NCI-H524 treated with DMSO at 0.1 percent for 48 hours (cell line): ENCODE measurements at regions not wholly inside any gene's neighbourhood (a gene's known extent, or its start where the extent isn't known, plus 50 kb on each side); places are given as distances from the start of the nearest gene placed in this dataset.

ENCODE experiments used
- DNase-seq: peaks from one replicate; lab custom pipeline; 2025; lab: John Stamatoyannopoulos, UW

DNA sequence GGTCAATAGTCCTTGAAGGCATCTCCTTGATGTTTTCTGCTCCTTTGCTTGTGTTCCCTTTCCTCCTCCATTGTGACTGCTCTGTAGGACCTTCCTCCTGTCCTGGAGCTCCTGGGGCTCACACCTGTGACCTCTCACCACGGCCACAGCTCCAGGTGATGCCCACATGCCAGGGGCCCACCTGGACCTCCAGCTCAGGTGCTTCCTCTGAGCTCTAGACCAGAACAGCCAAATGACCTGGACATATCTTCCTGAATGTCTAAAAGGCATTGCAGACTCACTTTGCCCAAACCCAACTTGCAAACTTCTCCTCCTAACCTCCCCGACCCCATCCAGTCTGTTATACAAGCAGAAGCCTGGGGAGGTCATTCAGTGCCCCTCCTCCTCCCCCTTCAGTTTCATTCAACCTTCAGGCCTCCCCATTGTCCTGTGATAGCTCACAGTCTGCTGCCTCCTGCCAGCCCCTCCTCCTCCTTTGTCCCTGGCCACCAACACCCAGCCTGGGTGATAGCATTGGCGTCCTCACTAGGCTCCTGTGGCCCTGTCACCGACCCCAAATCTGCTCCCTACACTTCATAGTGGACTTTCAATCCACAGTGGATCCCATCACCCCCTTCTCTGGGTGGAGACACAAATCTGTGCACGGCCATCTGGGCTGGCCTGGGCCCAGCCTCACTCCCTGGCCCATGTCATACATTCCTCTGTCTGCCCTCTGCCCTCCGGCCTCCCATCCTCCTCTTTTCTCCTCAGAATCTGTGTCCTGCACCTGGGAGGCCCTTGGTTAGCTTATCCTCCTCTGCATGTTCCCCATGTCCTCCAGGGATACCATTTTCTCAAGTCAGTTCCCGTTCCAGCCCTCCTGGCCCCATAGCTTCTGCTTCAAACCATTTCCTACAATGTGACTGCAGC is 310.4 kb upstream of the HDAC4 start:
- no peak for DNase-seq

DNA sequence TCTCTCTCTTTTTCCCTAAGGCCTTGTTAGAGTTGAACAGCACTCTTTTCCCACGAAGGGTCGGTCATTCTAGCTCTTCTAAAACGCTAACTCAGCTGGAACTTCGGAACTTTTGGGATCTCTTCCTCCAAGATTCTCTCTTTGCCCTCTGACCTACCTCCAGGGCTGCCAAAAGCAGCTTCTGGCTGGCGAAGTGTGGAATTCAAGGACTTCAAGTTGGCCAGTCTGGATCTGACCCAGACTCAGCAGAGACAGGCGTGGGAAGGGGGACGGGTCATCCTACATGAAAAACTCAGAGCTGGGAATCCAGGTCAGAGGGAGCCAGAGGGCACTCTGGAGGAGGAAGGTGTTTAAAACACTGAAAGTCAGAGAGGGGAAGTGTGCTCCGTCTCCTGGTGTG is 305.5 kb upstream of the HDAC4 start:
- DNase-seq, result no peak

DNA sequence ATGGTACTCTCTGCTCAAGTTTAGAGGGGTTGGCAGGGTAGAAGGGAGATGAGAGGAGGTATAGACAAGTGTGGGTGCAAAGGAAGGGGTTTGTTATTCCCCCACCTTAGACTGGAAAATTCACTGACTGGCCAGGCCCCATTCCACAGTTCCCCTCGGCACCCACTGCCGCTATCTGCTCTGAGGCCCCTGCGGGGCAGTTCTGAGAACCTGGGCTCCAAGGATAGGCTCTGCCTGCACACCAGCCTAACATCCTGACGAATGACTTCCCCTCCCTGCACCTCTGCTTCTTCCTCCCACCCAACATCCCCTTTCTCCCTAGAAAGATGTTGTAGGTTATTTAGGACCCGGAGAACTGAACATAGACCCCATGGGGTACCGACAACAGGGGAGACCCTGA is 303.9 kb upstream of the HDAC4 start:
- DNase-seq, result no peak

DNA sequence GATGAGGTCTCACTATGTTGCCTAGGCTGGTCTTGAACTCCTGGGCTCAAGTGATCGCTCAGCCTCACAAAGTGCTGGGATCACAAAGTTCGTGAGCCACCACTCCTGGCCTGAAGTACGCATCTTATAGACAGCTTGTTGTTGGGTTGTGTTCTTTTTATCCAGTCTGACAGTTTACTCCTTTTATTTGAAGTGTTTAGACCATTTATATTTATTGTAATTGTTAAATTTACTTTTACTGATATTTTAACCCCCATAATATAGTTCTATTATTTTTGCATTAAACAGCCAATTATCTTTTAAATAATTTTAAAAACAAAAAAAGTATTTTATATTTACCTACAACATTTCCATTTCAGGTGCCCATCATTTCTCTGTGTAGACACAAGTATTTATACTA is 303.0 kb upstream of the HDAC4 start:
- DNase-seq, result no peak

DNA sequence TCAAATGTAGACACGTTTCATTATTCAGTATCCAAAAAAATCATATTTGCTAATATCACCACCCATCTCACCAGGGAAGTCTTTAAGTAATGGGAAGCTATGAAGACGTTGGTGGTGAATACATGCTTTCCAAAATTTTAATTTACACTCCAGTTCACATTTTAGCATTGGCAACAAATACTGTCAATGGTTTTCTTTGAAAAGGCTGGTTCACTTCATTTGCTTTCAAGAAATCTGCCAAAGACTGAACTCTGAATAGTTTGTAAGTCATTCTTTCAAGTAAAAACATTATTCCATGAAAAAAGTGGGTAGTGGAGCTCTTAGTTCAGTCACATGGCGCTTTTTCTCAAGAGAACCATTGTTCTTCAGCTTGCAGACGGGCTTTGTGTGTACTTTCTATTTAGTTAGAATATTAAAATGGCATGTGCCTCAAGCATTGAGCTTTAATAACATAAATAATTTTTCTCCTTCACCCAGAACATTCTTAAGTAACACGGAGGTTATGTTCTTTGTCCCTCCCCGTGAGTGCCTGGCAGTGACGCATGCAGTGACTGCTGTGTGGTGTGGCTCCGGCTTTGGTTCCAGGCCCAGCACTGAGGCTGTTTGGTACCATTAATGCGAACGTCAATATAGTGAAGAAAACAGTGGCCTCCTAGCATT is 300.0 kb upstream of the HDAC4 start:
- no peak for DNase-seq

DNA sequence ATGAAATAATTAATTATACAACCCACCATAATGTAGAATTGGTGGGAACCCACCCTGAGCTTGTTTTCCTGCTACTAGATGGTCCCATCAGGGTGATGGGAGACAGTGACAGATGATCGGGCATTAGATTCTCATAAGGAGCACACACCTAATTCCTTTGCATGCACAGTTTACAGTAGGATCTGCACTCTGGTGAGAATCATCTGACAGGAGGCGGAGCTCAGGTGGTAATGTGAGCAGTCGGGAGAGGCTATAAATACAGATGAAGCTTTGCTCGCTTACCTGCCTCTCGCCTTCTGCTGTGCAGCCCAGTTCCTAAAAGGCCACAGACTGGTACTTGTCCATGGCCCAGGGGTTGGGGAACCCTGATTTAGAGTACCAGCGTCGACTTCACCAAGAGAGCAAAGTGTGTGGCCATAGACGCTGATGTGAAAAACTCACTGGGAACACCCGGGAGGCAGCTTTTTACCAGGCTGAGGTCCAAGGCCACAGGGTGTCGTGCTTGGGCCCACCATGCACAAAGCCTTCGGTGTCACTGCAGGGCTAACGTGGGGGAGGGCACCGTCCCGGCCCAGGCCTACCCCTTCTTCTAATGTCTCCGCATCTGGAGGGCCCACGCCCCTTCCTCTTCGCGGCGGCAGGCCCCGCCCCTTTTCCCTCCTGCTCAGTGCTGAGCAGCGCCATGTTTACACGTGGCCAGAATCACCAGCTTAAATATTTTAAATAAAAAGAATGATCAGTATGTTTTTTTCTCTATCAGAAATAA is 296.8 kb upstream of the HDAC4 start:
- DNase-seq, result no peak

DNA sequence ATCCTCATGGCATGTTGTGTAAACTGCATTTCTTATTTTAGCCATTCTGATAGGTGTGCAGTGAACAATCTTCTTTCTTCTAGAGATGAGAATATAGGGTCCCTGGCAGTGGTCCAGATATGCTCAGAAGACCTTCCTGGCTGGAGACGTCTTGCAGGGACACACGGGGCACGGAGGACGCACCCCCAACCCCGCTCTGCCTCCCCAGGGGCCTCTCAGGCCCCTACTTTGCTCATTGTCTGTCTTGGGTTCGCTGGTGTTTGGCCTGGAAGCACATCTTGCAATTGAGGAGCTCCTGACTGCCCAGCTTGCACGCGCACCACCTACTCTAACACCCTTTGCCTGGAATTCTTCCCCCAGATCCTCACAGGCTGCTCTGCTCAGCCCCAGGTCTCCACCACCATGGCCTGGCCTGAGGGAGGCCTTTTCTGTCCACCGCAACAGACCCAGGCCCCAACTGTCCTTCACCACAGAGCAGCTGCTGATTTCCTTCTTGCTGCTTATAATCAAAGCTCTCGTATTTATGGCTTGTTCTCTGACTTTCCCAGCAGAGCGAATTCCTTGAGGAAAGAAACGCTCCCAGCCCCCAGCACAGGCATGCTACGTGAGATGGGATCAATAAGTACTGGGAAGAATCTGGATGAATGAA is 295.9 kb upstream of the HDAC4 start:
- DNase-seq, result no peak

DNA sequence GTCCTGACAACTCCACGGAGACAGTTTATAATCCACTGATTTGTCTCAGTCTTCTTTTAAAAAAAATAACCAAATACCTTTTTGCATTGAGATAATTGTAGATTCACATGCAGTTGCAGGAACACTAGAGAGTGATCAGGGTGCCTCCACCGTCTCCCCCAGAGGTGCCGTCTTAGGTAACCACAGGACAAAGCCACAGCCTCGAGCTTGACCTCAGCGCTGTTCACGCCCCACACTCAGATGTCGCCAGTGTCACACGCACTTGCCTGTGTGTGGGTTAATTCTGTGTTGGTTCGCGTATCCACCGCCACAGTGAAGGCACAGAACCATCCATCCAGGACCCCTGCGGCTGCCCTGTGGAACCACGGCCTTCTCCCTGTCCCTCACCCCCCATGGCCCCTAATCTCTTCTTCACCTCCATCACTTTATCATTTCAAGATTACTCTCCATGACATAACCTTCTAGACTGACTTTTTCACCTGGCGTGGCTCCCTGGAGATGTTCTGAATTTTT is 295.0 kb upstream of the HDAC4 start:
- no peak for DNase-seq

DNA sequence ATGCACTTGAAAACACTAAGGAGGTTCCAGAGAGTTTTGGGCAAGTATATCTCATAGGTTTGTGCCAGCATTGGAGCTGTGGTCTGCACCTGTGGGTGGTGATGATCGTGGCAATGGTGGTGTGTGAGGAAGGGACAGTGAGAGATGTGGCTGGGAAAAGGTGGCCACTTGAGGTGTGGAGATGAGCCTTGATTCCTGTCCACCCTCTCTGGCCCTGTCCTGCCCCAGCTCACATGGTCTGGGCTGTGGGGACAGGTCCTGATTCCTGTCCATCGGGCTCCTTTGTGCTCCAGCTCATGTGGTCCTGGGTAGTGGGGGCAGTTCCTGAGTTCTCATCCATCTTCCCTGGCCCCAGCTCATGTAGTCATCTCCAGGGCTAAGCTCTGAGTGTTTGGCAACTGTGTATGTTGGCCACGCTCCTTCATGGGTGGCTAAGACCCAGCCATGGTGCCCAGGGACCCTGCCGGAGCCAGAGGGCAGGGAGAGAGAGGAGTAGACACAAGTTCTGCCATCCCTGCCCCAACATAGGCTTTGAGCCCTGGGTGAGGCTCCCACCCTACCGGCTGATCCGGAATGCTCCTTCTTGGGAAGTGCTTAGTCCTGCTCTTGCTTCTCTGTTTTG is 294.4 kb upstream of the HDAC4 start:
- DNase-seq, result no peak

DNA sequence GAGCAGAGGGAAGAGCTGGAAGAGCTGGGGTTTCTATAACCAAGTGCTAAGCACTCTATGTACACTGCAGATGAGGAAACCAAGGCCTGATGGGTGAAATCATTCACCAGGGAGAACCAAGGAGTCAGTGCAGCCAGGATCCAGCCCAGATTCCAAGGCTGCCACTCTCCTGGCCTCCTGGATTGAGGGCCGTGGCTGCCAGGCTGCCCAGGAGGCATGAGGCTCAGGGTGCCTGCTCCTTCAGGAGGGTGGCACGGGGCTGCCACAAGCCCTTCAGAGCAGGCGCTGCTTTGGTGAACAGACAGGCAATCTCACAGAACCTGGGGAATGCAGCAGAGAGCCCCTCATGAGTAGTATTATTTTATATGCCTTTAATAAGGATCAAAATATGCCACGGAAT is 293.7 kb upstream of the HDAC4 start:
- no peak for DNase-seq

DNA sequence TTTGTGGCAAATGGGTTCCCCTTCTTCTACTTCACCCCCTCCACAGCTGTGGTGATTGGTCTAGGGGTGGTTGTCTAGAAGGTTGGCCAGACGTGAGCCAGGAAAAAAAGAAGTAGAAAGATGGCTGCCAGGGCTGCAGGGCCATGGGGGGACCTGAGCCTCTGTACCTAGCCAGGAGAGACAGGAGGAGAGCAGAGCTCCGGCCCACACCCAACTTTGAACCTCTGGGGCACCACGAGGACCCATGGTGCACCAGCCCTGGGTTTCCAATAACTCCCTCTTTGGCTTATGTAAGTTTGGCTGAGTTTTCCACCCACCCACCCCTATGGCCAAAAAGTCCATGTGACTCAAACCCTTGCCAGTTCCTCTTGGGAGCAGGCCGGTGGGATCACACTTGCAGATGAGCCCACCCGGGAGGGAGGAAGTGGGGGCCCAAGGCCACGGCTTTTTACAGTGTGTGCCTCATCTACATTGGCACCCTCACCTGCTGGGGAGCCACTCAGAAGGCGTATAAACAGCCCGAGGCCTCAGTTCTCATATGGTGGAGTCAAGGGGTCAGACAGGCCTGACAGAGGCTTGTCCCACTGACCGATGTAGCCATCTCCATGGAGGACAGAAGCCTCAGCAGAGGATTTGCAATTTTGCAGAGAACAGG is 293.1 kb upstream of the HDAC4 start:
- DNase-seq, result no peak

DNA sequence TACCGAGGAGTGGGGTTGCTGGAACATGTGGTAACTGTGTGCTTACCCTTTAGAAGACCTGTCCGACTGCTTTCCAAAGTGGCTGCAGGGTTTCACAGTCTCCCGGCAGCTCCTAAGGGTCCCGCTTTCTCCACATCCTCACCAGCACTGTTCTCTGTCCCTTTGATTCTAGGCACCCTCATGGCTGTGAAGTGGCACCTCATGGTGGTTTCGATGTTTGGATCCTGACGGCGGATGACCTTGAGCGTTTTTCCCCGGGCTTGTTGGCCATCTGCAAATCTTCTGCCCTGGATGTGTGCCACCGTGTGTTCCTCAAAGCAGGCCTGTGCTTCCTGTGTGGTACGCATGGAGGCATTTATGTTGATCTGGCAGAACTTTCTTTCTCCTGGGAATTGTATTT is 292.5 kb upstream of the HDAC4 start:
- DNase-seq, result no peak

DNA sequence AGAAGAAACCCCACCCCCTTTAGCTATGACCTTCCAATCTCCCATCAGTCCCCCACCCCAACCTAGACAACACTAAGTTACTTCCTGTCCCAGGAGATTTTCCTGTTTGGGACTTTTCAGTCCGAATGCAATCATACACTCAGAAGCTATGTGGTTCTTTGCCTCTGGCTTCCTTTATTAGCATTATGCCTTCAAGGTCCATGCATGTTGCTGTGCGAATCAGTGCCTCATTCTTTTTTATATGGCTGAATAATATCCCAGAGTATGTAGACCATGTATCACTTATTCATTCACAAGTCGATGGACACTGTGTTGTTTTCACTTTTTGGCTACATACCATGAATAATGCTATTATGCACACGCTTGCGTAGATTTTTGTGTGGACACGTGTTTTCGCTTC is 292.1 kb upstream of the HDAC4 start:
- DNase-seq, result no peak

DNA sequence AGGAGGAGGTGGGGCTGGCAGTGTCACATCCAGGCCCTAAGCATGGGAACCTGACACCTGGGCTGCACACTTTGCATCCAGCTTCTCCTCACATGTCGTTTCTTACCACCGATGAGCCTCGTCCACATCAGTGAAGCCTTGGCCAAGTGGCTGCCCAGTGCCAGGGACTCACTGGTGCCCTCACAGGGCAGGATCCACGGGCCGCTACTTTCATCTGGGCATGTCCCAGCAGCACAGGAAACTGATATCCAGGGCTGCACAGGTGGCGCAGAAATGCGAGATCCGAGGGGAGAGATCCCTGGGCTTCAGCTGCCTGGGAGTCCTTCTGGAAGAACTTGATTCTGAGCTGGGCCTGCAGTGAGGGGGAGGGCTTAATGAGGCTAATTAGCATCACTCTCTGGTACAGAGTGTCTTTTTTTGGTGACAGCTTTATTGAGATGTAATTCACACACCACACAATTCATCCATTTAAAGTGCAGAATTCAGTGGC is 291.6 kb upstream of the HDAC4 start:
- DNase-seq, result peak; percentile 27

DNA sequence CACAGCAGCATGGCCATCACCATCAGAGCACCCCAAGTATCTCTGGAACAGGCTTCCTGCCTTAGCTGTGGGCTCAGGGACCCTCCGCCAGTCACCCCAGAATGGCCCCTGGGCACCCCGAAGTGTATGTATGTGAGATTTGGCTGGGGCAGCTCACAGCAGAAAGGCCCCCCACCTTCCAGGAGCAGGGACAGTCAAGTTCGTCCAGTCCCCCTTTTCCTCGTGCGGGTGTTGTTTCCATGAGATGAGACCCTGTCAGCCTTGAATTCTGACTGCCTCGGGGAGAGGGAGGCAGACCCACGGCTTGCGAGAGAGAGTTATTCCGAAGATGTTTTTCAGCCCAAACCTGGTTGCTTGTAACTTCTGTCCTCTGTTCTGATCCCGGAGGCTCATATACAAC is 290.9 kb upstream of the HDAC4 start:
- DNase-seq, result no peak

DNA sequence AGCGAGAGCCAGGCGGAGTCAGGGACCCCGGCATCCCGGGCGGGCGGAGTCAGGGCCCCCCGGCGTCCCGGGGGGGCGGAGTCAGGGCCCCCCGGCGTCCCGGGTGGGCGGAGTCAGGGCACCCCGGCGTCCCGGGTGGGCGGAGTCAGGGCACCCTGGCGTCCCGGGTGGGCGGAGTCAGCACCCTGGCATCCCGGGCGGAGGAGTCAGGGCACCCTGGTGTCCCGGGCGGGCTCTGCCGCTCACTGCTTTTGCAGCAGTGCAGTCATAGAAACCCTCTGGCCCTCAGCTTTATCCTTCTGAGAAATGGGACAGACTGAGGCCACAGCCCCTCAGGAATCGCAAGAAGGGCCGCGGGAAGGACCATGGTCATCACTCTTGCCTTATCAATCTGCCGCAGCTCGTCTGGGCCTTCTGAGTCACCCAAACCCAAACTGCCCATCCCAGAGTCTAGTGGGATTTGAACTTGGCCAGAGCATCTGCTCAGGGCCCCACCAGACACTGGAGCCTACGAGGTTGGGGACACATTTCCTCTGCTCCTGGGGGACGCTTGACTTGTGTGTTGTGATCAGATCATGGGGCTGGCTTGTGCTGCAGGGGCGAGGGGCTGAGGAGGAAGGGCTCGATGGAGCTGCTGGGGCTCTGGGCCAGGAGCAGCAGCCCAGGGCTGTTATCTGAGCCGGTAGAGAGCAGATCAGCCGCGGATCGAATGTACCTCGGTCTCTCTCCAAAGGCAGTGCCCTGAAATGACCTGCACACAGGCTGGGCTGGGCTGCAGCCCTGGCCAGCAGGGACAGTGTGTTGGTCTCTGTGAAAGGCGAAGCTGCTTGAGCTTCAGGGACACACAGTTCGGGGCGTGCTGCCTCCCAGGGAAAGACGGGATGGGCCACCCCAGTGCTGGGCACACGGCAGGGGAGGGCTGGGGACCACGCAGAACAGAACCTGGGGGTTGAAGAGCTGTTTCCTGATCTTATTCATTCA is 290.1 kb upstream of the HDAC4 start:
- no peak for DNase-seq

DNA sequence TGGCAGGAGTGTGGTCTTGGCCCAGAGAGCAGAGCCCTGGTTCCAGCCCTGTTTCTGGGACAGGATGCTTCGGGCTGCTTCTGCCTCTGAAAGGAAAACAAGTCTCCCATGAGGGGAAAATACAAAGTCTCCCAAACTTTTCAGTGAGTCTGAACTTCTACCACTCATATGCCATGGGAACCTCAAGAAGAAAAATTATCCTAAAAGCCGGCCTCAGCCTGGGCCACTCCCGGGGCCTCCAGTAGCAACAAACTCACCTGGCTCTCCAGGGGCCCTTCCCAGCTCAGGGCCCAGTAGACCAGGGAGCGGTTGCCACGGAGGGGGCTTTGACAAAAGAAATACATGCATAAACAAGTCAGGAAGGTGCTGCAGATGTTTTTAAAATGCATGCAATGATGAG is 289.2 kb upstream of the HDAC4 start:
- DNase-seq, result no peak

DNA sequence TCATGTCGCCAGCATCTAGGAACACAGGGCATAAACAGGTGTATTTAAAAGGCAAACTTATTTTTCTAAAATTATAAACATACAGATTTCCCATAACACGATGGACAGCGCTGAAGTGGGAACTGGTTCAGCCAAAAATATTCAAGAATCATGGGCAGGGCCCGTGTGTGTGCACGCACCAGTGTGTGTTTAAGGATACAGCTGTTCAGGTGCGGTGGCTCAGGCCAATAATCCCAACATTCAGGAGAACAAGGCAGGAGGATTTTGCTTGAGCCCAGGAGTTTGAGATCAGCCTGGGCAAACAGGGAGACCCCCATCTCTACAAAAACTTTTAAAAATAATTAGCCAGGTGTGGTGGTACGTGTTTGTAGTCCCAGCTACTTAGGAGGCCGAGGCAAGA is 288.6 kb upstream of the HDAC4 start:
- no peak for DNase-seq

DNA sequence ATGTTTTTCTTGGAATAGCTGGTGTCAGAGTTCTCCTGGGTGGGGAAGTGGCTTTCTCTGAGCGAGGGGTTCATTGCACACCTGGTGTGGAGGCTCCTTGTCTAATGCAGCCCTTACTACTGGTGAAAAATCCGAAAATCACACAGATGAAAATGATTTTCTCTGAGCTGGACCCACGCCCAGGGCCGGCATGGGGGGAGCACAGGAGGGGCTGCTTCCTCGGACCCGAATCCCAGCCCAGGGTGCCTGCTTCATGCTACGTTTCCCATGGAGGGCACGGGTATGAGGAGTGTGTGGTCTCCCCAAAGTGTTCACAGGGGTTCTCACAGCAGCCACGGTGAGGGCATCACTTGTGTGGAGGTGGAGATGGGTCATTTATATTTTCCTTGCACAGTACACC is 288.0 kb upstream of the HDAC4 start:
- no peak for DNase-seq
